ENCODE measurements at regions not wholly inside any gene's neighbourhood (a gene's known extent, or its start where the extent isn't known, plus 50 kb on each side); places are given as distances from the start of the nearest gene placed in this dataset.
"Not testable (repeated sequence)": the region's sequence is repeated elsewhere in the genome, so short reads cannot be mapped to it uniquely, and the experiment has no call there.

DNA sequence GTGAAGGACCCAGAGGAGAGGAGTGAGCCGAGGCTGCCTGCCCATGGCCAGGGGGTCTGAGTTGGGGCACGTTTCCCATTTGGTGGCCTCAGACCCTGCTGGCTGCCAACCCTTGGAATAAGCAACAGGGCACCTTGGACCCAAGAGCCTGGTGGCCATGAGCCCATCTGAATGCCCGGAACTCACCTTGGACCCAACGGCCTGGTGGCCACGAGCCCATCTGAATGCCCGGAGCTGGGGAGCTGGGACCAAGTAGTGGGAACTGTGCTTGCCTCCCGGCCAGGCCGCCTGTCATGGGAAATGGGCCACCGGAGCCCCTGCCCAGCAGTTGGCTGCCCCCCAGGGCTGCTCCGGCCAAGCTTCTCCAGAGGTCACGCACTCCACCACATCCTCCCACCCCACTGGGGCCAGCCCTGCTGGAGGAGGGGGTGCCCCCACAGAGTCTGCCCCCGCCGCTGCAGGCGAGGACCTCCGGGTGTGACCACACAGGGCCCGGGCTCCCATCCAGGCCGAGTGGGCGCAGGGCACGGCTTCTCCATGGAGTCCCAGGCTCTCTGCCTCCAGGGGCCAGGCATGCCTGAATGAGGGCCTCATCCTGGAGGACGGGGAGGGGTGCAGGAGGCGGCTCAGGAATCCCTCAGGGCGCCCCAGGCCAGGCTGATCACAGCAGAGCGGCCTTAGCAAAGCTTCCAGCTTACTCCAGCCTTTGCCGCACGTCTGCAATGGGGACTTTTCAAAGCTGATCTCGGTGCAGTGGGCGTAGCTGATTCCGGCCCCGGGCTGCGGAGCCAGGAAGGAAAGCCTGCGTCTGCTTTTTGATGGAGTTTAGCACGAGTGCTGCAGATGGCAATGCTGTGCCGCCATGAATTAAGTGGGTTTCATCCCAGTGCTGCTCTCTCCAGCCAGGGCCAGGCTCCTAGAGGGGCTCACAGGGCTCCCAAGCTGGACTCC is 146.3 kb downstream of the LAT start:
- peak; percentile 20 for DNase-seq (ENCODE audit: low read depth)
- not testable (repeated sequence) for H3K4me3 ChIP-seq (ENCODE audit: control insufficient read depth, low read depth, low read length)

DNA sequence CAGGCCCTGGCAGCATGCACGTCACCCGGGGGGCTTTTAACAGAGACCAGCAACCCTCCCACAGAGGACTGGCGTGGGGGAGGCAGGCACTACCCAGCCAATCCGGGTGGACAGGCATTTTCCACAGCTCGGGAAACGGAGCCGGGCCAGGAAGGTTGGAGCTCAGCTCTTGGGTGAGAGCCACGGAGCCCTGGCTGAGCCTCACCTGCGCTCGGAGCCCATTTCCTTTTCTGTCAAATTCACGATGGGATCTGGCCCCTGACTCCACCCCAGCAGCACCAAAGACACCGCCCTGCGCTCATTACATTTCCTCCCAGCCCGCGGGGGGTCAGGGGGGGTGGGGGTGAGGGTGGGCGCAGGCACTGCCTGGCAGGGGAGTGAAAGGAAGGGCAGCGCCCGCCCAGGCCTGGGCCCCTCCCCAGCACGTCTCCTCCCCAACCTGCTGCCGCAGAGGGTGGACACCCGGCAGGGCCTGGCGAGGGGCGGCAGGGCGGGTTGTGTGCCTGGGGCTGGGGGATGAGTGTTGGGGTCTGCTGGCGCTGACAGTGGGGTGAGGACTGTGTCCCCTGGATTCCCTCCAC is 145.4 kb downstream of the LAT start:
- H3K4me3 ChIP-seq (ENCODE audit: control insufficient read depth, low read depth, low read length); DNase-seq (ENCODE audit: low read depth): not testable (repeated sequence)

DNA sequence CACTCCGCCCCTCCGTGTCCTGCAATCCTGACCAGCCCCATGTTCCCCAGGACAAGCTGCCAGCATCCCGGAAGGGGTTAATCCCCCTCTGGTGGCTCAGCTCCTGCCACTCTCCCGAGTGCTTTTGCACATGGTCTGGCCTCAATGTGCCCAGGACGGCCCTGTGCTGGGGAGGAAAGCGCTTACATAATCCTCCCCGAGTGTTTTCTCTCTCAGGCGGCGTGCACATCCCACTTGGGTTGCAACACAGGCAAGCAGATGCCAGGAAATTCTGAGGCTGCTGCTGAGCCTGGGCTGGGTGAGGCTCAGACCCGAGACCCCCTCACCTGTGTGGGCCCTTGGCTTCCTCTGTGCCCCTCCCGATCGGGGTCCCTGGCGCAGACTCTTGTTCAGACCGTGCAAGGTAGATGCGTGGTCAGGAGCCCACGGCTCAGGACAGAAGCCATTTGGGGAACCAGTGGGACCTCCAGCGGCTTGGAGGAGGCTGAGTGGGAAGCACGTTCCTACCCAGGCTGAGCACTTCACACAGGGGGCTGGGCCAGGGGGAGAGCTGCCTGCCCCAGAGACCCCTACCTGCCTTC is 144.7 kb downstream of the LAT start:
- not testable (repeated sequence) for DNase-seq (ENCODE audit: low read depth)

GRCh38 chr16:29128732-29129457 is 144.0 kb downstream of the LAT start:
- DNase-seq (ENCODE audit: low read depth); H3K4me3 ChIP-seq (ENCODE audit: control insufficient read depth, low read depth, low read length): not testable (repeated sequence)

More for the DNA sequence above, 144.7 kb downstream of the LAT start:
- not testable (repeated sequence) for H3K4me3 ChIP-seq (ENCODE audit: control insufficient read depth, low read depth, low read length)

DNA sequence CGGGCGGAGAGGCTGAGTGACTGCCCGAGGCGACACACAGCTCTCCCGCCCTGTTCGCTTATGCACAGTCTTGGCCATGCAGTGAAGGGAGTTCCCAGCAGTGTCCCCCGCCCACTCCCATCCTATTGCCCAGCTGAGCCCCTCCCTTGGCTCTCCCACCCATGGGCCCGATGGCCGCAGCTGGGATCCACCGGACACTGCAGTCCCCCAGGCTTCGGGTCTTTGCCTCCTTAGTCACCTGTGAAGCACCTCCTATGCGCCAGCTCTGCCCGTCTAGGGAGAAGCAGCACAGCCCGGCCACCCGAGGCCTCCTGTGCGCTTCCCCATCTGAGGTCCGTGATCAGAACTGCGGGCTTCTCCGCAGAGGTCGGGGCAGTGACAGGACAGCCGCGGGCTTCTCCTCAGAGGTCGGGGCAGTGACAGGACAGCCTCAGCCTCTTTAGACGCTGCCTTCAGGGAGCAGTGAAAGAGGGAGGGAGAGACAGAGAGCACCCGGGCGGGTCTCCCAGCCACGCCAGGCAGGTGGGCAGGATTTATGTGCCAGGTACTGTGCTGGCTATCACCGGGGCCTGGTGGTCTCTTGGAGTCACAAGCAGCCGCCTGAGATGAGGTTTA is 143.1 kb downstream of the LAT start:
- DNase-seq (ENCODE audit: low read depth); H3K4me3 ChIP-seq (ENCODE audit: control insufficient read depth, low read depth, low read length): not testable (repeated sequence)

- H3K4me3 ChIP-seq (ENCODE audit: control insufficient read depth, low read depth, low read length) = no peak overlapping the region
- no peak for DNase-seq (ENCODE audit: low read depth)
- TF ChIP-seq, protein P1, sequence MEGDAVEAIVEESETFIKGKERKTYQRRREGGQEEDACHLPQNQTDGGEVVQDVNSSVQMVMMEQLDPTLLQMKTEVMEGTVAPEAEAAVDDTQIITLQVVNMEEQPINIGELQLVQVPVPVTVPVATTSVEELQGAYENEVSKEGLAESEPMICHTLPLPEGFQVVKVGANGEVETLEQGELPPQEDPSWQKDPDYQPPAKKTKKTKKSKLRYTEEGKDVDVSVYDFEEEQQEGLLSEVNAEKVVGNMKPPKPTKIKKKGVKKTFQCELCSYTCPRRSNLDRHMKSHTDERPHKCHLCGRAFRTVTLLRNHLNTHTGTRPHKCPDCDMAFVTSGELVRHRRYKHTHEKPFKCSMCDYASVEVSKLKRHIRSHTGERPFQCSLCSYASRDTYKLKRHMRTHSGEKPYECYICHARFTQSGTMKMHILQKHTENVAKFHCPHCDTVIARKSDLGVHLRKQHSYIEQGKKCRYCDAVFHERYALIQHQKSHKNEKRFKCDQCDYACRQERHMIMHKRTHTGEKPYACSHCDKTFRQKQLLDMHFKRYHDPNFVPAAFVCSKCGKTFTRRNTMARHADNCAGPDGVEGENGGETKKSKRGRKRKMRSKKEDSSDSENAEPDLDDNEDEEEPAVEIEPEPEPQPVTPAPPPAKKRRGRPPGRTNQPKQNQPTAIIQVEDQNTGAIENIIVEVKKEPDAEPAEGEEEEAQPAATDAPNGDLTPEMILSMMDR (conservative IDR thresholded peaks at IDR 0.05; ENCODE audit: control insufficient read depth, insufficient read depth, low read depth, low read length) = no peak
These were observed 141.8 kb downstream of the LAT start for GRCh38 chr16:29126616-29127015.

DNA sequence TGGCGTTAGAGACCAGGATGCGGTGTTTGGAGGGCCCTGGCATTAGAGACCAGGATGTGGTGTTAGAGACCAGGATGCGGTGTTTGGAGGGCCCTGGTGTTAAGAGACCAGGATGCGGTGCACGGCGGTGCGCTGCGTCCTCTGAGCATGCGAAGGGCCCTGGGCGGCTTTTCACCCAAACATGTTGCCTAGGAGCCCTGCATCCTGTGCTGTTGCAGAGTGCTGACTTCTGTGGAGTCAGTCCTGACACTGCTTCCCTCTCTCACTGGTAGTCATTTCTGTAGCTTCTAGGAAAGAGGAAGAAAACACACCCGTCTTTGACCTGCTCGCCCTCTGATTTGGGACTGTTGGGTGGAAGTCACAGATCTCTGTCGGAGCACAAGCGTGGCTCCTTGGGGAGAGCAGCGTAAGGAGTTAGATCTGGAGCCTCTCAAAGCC is 141.2 kb downstream of the LAT start:
- H3K4me3 ChIP-seq (ENCODE audit: control insufficient read depth, low read depth, low read length) = no peak overlapping the region
- TF ChIP-seq, protein P1 (conservative IDR thresholded peaks at IDR 0.05; ENCODE audit: control insufficient read depth, insufficient read depth, low read depth, low read length) = no peak
- DNase-seq (ENCODE audit: low read depth) = no peak

DNA sequence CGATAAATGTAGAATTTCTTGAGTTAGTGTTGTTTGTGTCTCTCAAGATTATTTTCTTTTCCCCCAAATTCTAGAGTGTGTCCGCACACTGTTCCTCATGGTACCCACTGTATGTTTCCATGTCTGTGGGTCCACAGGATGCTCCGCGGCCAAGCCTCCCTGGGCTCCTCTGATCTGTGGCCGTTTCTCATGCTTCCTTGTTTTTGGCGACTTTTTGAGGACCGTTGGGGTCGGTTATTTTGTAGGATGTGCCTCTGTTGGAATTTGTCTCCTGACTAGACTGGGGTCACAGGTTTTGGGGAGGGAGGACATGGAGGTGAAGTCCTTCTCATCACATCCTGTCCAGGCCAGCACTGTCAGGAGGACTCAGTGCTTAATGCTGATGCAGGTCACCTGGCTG is 140.0 kb downstream of the LAT start:
- no peak overlapping the region for H3K4me3 ChIP-seq (ENCODE audit: control insufficient read depth, low read depth, low read length)
- no peak for DNase-seq (ENCODE audit: low read depth)
- TF ChIP-seq, protein P1 (conservative IDR thresholded peaks at IDR 0.05; ENCODE audit: control insufficient read depth, insufficient read depth, low read depth, low read length) = no peak

DNA sequence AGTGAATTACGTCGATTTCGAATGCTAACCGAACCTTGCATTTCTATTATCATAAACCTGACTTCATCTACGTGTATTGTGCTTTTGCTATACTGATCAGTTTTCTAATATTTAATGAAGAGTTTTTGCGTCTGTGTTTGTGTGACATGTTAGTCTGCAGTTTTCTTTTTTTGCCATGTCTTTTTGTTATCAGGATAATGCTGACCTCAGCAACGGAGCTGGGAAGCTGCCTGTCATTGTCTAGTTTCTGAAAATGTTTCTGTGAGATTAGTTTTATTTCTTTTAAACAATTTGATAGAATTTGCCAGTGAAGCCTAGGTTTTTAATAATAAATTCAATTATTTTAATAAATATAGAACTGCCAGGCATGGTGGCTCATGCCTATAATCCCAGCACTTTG is 139.3 kb downstream of the LAT start:
- not testable (repeated sequence) for H3K4me3 ChIP-seq (ENCODE audit: control insufficient read depth, low read depth, low read length); DNase-seq (ENCODE audit: low read depth)

- not testable (repeated sequence) for H3K4me3 ChIP-seq (ENCODE audit: control insufficient read depth, low read depth, low read length); DNase-seq (ENCODE audit: low read depth)
These were observed 135.8 kb downstream of the LAT start for GRCh38 chr16:29120680-29121079.

- peak; percentile 42 for DNase-seq (ENCODE audit: low read depth)
- not testable (repeated sequence) for H3K4me3 ChIP-seq (ENCODE audit: control insufficient read depth, low read depth, low read length)
These were observed 133.6 kb downstream of the LAT start for GRCh38 chr16:29118301-29118957.

All from fibroblast of mammary gland (primary cell).